ENCODE measurements at regions not wholly inside any gene's neighbourhood (a gene's known extent, or its start where the extent isn't known, plus 50 kb on each side); places are given as distances from the start of the nearest gene placed in this dataset.

- no peak overlapping the region for H4K8ac ChIP-seq (ENCODE audit: extremely low read depth, insufficient read depth, low read length)
- H3K9ac ChIP-seq (replicated peaks in 1 of 4; ENCODE audit: extremely low read depth in 1 of 4, low read depth in 3 of 4, low read length in 3 of 4), result no peak overlapping the region
- no peak overlapping the region for H2BK15ac ChIP-seq (ENCODE audit: low read length)
- TF ChIP-seq SAP30 (IDR thresholded peaks at IDR 0.05; ENCODE audit: insufficient read depth, insufficient replicate concordance, low read length), result no peak
- no peak for TF ChIP-seq CTCF (IDR thresholded peaks at IDR 0.05; ENCODE audit: control extremely low read depth in 1 of 3, insufficient read depth in 1 of 3, low read depth in 1 of 3, low read length in 3 of 3)
- TF ChIP-seq KDM1A (IDR thresholded peaks at IDR 0.05; ENCODE audit: borderline replicate concordance, low read length), result no peak
- no peak for TF ChIP-seq JUND (IDR thresholded peaks at IDR 0.05; ENCODE audit: low read length)
- no peak for FAIRE-seq
- H2AK5ac ChIP-seq (ENCODE audit: low read depth, low read length), result no peak overlapping the region
- no peak overlapping the region for H3K23ac ChIP-seq (ENCODE audit: insufficient read length)
- no peak overlapping the region for H2BK5ac ChIP-seq (ENCODE audit: low read depth, low read length)
- H2BK20ac ChIP-seq (ENCODE audit: low read length), result no peak overlapping the region
- H4K5ac ChIP-seq (ENCODE audit: insufficient read length, low read depth, low read length), result no peak overlapping the region
- H3K4me2 ChIP-seq (ENCODE audit: insufficient read depth in 1 of 2, low read depth in 2 of 2, low read length in 2 of 2), result no peak overlapping the region
- H3K79me1 ChIP-seq (ENCODE audit: low read depth, low read length), result no peaks in the 10 kb centered on the region
- CTCF ChIA-PET (ENCODE audit: partially characterized antibody), result interaction anchor here (0.6 to 3.9 kb wide), 2 partner anchors 74 to 354 kb away, joined by 3 to 23 read pairs; no protein-coding TSS in a partner anchor
- H2BK12ac ChIP-seq (ENCODE audit: low read depth, low read length), result no peak overlapping the region
- no peak overlapping the region for H3K4me3 ChIP-seq (ENCODE audit: extremely low read depth in 1 of 4, insufficient read depth in 2 of 4, low read depth in 3 of 4, low read length in 4 of 4)
- H3K4me1 ChIP-seq (replicated peaks in 1 of 4; ENCODE audit: control insufficient read depth in 3 of 4, insufficient read depth in 4 of 4, low read length in 3 of 4), result peaks cover 0 to 3% (median 1%) of the 10 kb centered on the region in 4 experiments; a peak in 4 of 7 replicates
- H3K56ac ChIP-seq (replicated peaks; ENCODE audit: insufficient read length, low read depth, low read length), result no peak overlapping the region
- no peaks in the 10 kb centered on the region for H3K23me2 ChIP-seq (ENCODE audit: low read depth, low read length)
- no peak overlapping the region for H3K4ac ChIP-seq (replicated peaks; ENCODE audit: insufficient read length, low read depth, low read length)
- H4K91ac ChIP-seq (replicated peaks; ENCODE audit: insufficient read length, low read length), result no peak overlapping the region
- no peak overlapping the region for H3K14ac ChIP-seq (ENCODE audit: insufficient read length)
- H2AFZ ChIP-seq (ENCODE audit: low read length), result no peak overlapping the region
- no peaks in the 10 kb centered on the region for H3K9me3 ChIP-seq (ENCODE audit: insufficient read depth in 2 of 2, low read depth in 1 of 2, low read length in 1 of 2)
- H2BK120ac ChIP-seq (replicated peaks; ENCODE audit: low read depth, low read length), result no peak overlapping the region
- H3K18ac ChIP-seq (ENCODE audit: extremely low read depth, low read length), result no peak overlapping the region
- no peak overlapping the region for H3K27ac ChIP-seq (ENCODE audit: low read depth, low read length)
- no peaks in the 10 kb centered on the region for H3K36me3 ChIP-seq (ENCODE audit: control insufficient read depth in 2 of 4, insufficient read depth in 4 of 4, low read length in 3 of 4)
- no peaks in the 10 kb centered on the region for H3K27me3 ChIP-seq (replicated peaks in 1 of 4; ENCODE audit: control insufficient read depth in 3 of 4, extremely low read depth in 1 of 4, insufficient read depth in 3 of 4, low read length in 3 of 4)
- no peaks in the 10 kb centered on the region for H3K79me2 ChIP-seq (ENCODE audit: control insufficient read depth in 1 of 2, insufficient read depth in 2 of 2, low read length in 2 of 2)
- POLR2A ChIA-PET (ENCODE audit: partially characterized antibody), result no interaction called here
- H4K20me1 ChIP-seq (replicated peaks in 1 of 2; ENCODE audit: control insufficient read depth in 1 of 2, insufficient read depth in 2 of 2, low read length in 2 of 2), result no peaks in the 10 kb centered on the region
- 85% methylated on average over 8 of the region's 8 CpGs; no CpG with 5 or more reads in 1 of the 2 experiments for WGBS, 2 experiments (ENCODE audit: extremely low coverage in 1 of 2, insufficient coverage in 1 of 2, insufficient read length in 1 of 2, insufficient replicate concordance in 2 of 2, low coverage in 1 of 2, low lambda C conversion rate in 2 of 2, missing lambda C conversion rate in 1 of 2)
- DNase-seq (ENCODE audit: low read depth in 1 of 2, low spot score in 2 of 2), result no peak
Measured at GRCh38 chr2:216773072-216773471, 77.7 kb upstream of the IGFBP5 start.

Measured in H1 (cell line).